LoVo (cell line): ENCODE measurements at regions not wholly inside any gene's neighbourhood (a gene's known extent, or its start where the extent isn't known, plus 50 kb on each side); places are given as distances from the start of the nearest gene placed in this dataset.
"Not testable (repeated sequence)": the region's sequence is repeated elsewhere in the genome, so short reads cannot be mapped to it uniquely, and the experiment has no call there.

ENCODE experiments used
- DNase-seq: peaks from one replicate; pipeline ENCODE4 v3.0.0-alpha.2; 2016; ENCODE audit warnings: low spot score

GRCh38 chr1:5125208-5125607, 470.8 kb downstream of the AJAP1 start:
- DNase-seq = no peak

- DNase-seq = no peak
Observed at GRCh38 chr1:5120559-5120958, 466.1 kb downstream of the AJAP1 start.

DNA sequence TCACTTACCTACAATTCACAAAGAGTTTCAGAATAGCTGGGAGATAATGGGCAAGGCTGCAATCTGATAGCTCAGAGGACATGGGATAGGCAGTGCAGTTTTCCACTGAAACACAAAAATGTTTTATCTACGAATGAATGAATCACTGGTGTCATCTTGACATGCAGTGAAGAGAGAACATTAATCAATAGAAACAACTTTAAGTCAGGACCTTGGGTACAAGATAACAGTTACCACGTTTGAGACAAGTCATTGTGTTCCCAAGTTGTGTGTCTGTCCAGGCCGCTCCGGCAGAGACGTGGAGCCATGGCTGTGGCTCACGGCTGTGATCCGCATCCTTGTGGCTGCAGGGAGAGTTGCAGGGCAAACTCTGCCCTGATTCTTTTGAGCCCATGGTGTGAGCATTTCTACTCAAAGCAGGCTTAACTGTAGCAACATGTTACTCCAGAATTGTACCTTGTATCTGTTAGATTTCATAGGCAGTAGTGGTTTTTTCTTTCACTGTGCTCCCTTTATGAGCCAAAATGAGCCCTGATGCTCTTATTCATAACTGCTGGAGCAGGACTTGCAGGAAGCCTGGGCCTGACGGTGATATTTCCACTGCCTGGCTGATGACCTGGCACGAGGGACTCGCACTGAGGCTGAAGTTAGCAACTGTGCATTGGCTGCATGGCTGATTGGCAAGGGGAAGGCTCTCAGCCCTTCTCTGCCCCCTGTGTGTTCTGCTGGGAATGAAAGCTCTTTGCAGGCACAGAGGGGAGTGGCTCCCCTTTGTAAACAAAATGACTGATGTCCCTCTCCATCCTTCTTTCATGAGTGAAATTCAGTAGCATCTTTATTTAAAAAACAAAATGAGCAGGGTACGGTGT, 465.2 kb downstream of the AJAP1 start:
- DNase-seq = no peak

GRCh38 chr1:5118771-5119170, 464.4 kb downstream of the AJAP1 start:
- not testable (repeated sequence) for DNase-seq

- not testable (repeated sequence) for DNase-seq
Observed at GRCh38 chr1:5118292-5118691, 463.9 kb downstream of the AJAP1 start.

DNA sequence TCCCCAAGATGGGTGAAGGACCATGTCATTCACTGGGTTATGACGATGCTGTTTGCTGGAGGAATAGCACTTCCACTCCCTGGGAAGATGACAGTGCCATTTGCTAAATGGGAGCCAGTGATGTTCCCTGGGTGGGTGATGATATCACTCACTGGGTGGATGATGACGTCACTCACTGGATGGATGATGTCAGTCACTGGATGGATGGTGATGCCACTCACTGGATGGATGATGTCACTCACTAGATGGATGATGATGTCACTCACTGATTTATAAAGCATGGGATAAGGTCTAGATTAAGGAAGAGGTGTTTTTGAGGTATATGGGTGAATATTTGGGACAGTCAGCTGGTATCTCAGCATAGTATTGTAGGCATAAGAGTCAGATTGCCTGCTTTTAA, 457.2 kb downstream of the AJAP1 start:
- DNase-seq = no peak

- no peak for DNase-seq
Observed at GRCh38 chr1:5110508-5110907, 456.1 kb downstream of the AJAP1 start.

DNA sequence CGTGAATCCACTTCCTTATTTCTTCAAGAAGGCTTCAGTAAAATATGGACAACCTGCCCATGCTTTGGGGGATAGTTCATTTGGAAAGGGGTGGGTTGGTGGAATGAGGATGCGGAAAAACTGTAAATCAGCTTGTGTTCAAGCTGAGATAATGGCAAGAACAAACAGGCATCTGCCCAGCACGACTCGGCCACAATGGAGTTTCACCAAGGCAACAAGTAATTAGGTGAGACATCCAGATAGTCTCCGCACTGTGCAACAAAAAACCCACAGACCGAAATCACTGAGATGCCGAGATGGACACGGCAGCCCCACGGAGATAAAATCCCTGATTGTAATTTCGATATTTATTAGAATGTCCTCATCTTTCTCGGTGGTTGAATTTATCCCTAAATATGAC, 455.2 kb downstream of the AJAP1 start:
- DNase-seq = no peak

DNA sequence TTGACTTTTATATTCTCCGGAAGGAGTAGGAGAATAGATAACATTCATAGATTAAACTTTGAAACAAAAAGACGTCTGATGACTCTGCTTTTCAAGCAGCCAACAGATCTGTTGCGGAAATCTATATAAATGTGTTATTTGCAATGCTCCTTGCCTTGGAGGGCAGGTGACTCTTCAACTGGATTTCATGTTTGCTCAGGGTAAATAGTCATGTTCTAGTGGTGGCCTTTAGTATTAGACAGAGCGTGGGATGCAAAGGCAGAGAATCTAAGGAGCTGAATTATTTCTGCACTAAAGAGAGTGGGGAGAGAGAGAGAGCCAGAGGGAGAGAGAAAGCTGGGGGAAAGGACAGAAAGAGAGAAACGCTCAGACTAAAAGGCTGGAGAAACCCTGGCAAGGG, 454.3 kb downstream of the AJAP1 start:
- DNase-seq = no peak

DNA sequence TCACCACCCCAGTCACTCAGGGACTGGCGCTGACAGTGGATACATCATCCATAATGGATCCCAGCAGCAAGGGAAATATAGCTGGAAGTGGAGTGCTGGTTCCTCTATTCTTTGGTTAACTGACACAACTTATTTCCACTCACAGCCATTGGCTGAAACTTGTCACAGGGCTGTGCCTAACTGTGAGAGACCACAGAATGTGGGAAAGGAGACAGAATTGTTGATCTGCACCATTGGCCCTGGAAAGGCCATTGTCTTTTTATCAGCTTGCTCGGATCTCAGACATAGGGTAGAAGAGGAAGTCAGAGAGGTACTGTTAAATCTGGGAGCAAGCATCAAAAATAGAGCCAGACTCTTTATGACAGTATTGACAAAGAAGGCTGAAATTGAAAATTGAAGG, 451.3 kb downstream of the AJAP1 start:
- DNase-seq = no peak

GRCh38 chr1:5099558-5099957, 445.1 kb downstream of the AJAP1 start:
- DNase-seq = no peak

DNA sequence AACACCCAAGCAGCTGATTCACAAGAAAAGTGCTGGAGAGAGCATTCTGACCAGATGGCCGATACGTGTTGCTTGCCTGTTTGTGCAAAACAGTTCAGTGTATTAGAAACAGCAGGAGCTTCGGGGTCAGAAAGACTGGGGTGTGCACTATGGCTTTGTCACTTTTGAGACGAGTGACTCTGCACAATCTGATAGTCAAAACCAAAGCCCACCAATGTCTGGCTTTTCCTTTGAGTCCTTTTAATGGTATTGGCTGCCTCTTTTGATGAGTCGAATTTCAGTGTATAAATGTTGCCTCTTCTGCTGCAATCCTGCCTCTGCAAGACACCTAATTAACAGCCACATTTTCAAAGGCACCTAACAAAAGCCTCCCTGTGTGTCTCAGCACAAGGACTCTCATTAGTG, 444.6 kb downstream of the AJAP1 start:
- DNase-seq = no peak

- no peak for DNase-seq
Observed at GRCh38 chr1:5093042-5093441, 438.6 kb downstream of the AJAP1 start.

DNA sequence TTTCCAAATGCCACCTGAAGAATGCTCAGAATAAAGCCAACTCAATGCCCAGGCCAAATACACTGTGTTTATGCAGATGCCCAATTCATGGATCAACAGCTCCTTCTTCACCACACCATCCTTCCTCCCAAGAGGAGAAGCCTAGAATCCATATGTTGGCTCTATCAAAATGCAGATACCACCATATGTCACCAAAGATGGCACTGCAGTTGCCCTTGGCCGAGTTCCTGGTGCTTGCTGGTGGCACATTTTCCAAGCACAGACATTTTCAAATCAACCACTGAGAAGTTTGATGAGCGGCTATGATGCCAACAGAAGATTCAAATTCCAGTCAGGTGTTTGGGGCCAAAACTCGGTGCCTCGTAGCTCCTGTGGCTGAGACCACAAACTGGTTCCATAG, 430.3 kb downstream of the AJAP1 start:
- DNase-seq = no peak

GRCh38 chr1:5067246-5067645, 412.8 kb downstream of the AJAP1 start:
- no peak for DNase-seq

DNA sequence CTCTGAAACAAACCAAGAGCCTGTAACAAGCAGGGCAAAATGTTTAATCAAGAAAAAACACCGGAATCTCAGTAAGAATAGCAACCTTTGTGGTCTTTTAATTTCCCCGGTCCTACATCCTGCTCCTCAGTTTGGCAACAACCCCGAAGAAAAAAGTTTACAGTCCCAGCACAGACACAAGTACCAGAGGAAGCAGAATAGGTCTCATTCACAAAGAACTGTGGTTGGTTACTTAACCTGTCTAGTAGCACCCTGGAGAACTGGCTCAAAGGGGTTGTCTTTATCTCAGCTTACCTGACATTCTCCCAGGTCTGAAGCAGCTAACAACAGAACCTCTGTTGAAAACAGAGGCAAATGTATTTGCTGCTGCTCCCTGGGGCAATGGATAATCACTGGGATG, 399.3 kb downstream of the AJAP1 start:
- DNase-seq = no peak

- no peak for DNase-seq
Observed at GRCh38 chr1:5029136-5029535, 374.7 kb downstream of the AJAP1 start.

GRCh38 chr1:5012249-5012648, 357.8 kb downstream of the AJAP1 start:
- DNase-seq = no peak

- DNase-seq = no peak
Observed at GRCh38 chr1:5010656-5011055, 356.2 kb downstream of the AJAP1 start.

- no peak for DNase-seq
Observed at GRCh38 chr1:5010236-5010635, 355.8 kb downstream of the AJAP1 start.

DNA sequence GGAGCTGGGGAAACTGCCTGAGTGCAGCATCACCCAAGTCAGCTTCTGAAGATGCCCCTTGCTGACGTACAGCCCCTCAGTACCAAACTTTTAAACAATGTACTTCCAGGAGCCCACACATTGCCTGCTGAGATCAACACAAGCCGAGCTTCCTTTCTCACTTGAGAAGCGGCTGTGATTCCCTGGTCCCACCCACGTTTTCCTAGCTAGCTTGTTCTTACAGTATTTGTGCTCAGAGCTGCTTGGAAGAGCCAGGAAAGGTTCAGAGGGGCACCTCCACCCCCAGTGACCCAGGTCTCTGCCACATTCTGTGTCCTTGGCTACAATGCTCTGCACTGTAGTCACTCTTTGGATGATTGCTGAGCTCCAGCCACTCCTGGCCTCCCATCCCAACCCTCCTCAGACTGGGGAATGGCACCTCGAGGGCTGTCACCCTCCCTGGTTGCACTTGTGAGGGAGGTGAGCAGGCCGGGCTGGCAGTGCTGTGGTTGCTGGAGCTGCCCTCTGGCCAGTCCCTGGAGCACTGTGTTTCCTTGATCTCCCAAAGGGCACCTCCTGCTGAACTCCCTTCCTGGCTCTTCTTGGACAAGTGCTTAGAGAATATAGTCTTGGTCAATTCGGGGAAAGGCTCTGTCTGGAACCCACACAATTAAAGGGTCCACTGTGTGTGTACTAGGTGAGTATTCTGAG, 355.1 kb downstream of the AJAP1 start:
- no peak for DNase-seq

GRCh38 chr1:5005171-5005570, 350.8 kb downstream of the AJAP1 start:
- DNase-seq = no peak

DNA sequence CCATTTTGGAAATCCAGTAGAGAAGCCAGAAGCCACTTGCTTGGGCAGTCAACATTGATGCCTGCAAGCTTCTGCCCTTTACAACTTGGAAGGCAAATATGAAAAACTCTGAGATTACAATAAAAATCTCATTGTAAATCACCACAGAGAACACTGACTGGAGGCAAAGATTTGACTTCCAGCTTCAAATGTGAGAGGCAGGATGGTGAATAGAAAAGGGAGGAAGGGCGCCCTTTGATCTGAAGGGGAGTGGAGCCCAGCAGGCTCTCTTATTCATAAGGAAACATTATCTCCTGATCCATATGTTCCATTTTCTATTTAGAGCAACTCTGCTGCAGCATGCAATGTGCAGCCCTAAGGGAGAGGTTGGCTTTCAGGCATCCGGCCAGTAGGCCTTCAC, 348.3 kb downstream of the AJAP1 start:
- DNase-seq = no peak

DNA sequence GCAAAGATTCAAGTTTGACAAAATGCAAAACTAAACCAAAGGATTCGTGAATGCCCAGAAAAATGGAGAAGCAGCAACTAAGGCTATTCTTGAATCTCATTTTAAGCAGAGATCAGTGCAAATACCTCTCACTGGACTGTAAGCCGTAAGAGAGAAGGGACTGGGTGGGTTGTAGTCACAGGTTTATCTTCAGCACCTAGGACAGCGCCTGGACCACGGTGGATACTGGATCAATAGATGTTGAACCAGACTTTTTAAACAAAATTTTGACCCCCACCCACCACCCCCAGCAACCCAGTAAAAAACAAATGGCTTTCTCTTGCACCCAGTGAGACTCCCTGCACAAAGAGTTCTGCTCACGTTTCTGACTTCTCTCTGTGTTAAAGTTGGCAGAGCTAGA, 347.1 kb downstream of the AJAP1 start:
- DNase-seq = no peak
